MCF 10A (cell line): ENCODE measurements at regions not wholly inside any gene's neighbourhood (a gene's known extent, or its start where the extent isn't known, plus 50 kb on each side); places are given as distances from the start of the nearest gene placed in this dataset.

Experiments used
- BruUV-seq: library from RNA; stranded (reverse); fragments of 400-500 nt; replicated peaks from 2 replicates; lab custom pipeline; 2021; lab: Mats Ljungman, UMichigan
- CTCF ChIA-PET: fragments of 300-600 bp; sonication (Branson Sonifier 250); formaldehyde crosslinking; extraction: SDS; loops from one replicate; lab custom pipeline; 2021; ENCODE audit warnings: antibody characterized with exemption, inconsistent platforms; lab: Yijun Ruan, JAX
- POLR2A ChIA-PET: fragments of 300-600, 350-650 bp; sonication (Branson Sonifier 250); formaldehyde crosslinking; extraction: SDS; loops from one replicate; lab custom pipeline; 2020; ENCODE audit warnings: antibody characterized with exemption, inconsistent platforms; lab: Yijun Ruan, JAX
- DNase-seq: peaks from one replicate; pipeline ENCODE4 v3.0.0-alpha.2; 2018; ENCODE audit not compliant: unreplicated experiment
- H3K27ac Mint-ChIP-seq: one replicate; pipeline ENCODE4 v1.8.0; 2022; ENCODE audit warnings: mild to moderate bottlenecking, low read depth, mixed read lengths; ENCODE audit not compliant: unreplicated experiment
- H3K27me3 Mint-ChIP-seq: one replicate; pipeline ENCODE4 v1.8.0; 2022; ENCODE audit warnings: mixed read lengths; ENCODE audit not compliant: insufficient read depth, unreplicated experiment
- H3K36me3 Mint-ChIP-seq: one replicate; pipeline ENCODE4 v1.8.0; 2022; ENCODE audit warnings: mild to moderate bottlenecking, moderate library complexity, mixed read lengths; ENCODE audit not compliant: insufficient read depth, unreplicated experiment
- H3K4me1 Mint-ChIP-seq: one replicate; pipeline ENCODE4 v1.8.0; 2022; ENCODE audit warnings: mixed read lengths; ENCODE audit not compliant: insufficient read depth, unreplicated experiment
- H3K4me3 Mint-ChIP-seq: one replicate; pipeline ENCODE4 v1.8.0; 2022; ENCODE audit warnings: mild to moderate bottlenecking, moderate library complexity, mixed read lengths; ENCODE audit not compliant: unreplicated experiment
- H3K9me3 Mint-ChIP-seq: one replicate; pipeline ENCODE4 v1.8.0; 2022; ENCODE audit warnings: mixed read lengths; ENCODE audit not compliant: unreplicated experiment
- intact Hi-C: fragments of 100-400 bp; cut with micrococcal nuclease; formaldehyde crosslinking; loops from 2 replicates; pipeline ENCODE4 v1.14.1; 2022
- TF ChIP-seq, protein P1 (sequence below): fragments of 200-600 bp; IDR thresholded peaks from one replicate; pipeline ENCODE4 v1.8.0; 2022; ENCODE audit warnings: antibody characterized with exemption, mild to moderate bottlenecking; ENCODE audit not compliant: unreplicated experiment

DNA sequence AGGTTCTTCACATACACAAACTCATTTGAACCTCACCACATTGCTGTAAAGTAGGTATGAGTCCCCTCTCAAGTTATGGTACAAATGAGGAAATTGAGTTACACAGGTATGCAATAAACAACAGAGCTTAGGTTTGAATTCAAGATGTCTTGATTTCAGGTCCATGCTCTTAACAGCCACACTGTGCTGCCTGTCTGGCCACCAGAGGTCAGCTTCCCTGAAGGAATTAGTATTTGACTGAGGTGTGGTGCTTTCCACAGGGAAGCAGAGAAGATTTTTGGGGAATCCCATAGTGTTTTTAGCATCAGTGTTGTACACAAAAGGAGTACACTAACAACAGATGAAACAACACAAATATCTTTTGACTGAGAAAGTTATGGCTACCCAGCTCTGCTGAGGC lies 94.4 kb upstream of the ITGA1 start:
- intact Hi-C loops, result loop anchor here (1.0 kb wide), 2 partner anchors 95 to 222 kb away; no protein-coding TSS in a partner anchor
- H3K36me3 Mint-ChIP-seq, result no peaks in the 10 kb centered on the region
- ChIA-PET POLR2A (interaction anchor here (0.7 to 1.5 kb wide), 3 partner anchors 32 to 229 kb away, joined by 3 to 5 read pairs (median 3); no protein-coding TSS in a partner anchor), CTCF (interaction anchor here (0.6 to 5.5 kb wide), 30 partner anchors 10 to 387 kb away, joined by 3 to 77 read pairs (median 4); partner anchors contain the start of genes ITGA1 and PELO)
- H3K27me3 Mint-ChIP-seq, result peaks cover 57% of the 10 kb centered on the region
- no TSS peak for BruUV-seq
- H3K4me3 Mint-ChIP-seq, result no peak overlapping the region
- peak; percentile 55 for DNase-seq
- H3K27ac Mint-ChIP-seq, result no peak overlapping the region
- TF ChIP-seq, protein P1, sequence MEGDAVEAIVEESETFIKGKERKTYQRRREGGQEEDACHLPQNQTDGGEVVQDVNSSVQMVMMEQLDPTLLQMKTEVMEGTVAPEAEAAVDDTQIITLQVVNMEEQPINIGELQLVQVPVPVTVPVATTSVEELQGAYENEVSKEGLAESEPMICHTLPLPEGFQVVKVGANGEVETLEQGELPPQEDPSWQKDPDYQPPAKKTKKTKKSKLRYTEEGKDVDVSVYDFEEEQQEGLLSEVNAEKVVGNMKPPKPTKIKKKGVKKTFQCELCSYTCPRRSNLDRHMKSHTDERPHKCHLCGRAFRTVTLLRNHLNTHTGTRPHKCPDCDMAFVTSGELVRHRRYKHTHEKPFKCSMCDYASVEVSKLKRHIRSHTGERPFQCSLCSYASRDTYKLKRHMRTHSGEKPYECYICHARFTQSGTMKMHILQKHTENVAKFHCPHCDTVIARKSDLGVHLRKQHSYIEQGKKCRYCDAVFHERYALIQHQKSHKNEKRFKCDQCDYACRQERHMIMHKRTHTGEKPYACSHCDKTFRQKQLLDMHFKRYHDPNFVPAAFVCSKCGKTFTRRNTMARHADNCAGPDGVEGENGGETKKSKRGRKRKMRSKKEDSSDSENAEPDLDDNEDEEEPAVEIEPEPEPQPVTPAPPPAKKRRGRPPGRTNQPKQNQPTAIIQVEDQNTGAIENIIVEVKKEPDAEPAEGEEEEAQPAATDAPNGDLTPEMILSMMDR, result peak; percentile 41
- H3K4me1 Mint-ChIP-seq, result no peaks in the 10 kb centered on the region
- no peaks in the 10 kb centered on the region for H3K9me3 Mint-ChIP-seq

DNA sequence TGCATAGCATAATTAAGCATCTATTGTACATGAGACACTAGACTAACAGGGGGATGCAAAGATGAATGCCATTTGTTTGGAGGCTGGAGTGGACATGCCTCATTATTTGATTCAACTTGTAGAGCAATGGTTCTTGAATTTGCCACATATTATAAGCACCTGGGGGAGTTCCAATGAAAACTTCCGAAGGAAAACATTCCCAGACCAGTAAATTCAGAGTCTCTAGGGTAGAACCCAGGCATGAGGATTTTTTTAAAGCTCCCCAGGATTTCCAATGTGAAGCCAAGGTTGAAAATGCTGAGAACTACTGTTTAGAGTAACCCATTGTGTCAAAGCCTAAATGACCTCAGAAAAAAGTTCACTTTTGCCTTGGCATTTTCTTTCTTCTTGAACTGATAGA lies 93.9 kb upstream of the ITGA1 start:
- Mint-ChIP-seq H3K4me3 (no peak overlapping the region), H3K4me1 (no peaks in the 10 kb centered on the region), H3K27ac (no peak overlapping the region), H3K36me3 (no peaks in the 10 kb centered on the region), H3K27me3 (peaks cover 52% of the 10 kb centered on the region), H3K9me3 (no peaks in the 10 kb centered on the region)
- POLR2A ChIA-PET, result interaction anchor here (1.2 to 1.7 kb wide), 2 partner anchors 222 to 229 kb away, joined by 3 read pairs; no protein-coding TSS in a partner anchor
- CTCF ChIA-PET, result interaction anchor here (0.8 to 5.5 kb wide), 22 partner anchors 10 to 251 kb away, joined by 3 to 77 read pairs (median 4); no protein-coding TSS in a partner anchor
- BruUV-seq, result no TSS peak
- intact Hi-C loops, result loop anchor here (1.0 kb wide), 2 partner anchors 94 to 221 kb away; no protein-coding TSS in a partner anchor
- DNase-seq, result no peak
- TF ChIP-seq, protein P1, result no peak

DNA sequence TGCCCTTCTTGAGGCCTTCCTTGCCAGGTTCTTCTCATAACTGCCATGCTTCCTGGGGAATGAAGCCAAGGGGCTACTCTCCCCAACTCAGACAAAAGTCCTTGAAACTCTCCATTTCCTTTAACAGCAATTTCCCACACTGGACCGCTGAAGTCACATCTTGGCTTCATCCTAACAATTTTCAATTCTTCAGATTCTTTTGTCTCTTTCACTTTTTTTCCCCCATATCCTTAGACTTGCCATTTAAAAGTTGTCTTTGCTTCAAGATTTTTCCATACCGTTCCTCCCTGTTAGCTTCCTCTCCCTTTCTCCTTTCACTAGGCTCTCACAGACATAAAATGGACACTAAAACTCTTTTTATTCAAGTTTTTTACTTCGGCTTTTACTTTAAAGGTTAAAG lies 93.1 kb upstream of the ITGA1 start:
- Mint-ChIP-seq H3K4me1 (no peaks in the 10 kb centered on the region), H3K4me3 (no peak overlapping the region), H3K27ac (no peak overlapping the region), H3K9me3 (no peaks in the 10 kb centered on the region), H3K36me3 (no peaks in the 10 kb centered on the region), H3K27me3 (peaks cover 44% of the 10 kb centered on the region)
- ChIA-PET POLR2A (interaction anchor here (1.7 kb wide), 1 partner anchor 221 kb away, joined by 3 read pairs; no protein-coding TSS in a partner anchor), CTCF (interaction anchor here (0.6 to 5.5 kb wide), 7 partner anchors 9 to 249 kb away, joined by 3 to 77 read pairs (median 3); no protein-coding TSS in a partner anchor)
- intact Hi-C loops, result no loop called here
- no TSS peak for BruUV-seq
- TF ChIP-seq, protein P1, result no peak
- DNase-seq, result no peak

DNA sequence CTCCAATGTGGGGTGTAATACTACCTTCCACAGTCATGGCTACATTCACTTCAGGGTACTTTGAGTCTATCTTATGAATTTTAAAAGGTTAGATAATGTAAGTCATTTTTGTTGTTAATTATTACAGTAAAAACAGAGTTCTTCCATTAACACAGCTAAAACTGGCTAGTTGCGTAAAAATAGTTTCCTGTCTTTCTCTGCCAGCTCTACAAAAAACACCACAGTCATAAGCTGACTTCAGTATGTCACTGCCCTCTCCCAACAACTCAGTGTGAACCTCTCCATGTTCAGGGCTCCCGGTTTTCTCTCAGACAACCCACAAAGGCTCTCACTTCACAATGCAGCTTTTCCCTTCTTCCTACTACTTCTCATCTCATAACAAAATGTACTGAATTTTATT lies 84.8 kb upstream of the ITGA1 start:
- intact Hi-C loops, result no loop called here
- no TSS peak for BruUV-seq
- no peaks in the 10 kb centered on the region for H3K9me3 Mint-ChIP-seq
- CTCF ChIA-PET, result interaction anchor here (2.5 kb wide), 1 partner anchor 9 kb away, joined by 11 read pairs; no protein-coding TSS in a partner anchor
- H3K4me3 Mint-ChIP-seq, result no peak overlapping the region
- TF ChIP-seq, protein P1, result no peak
- no peak for DNase-seq
- POLR2A ChIA-PET, result no interaction called here
- H3K36me3 Mint-ChIP-seq, result no peaks in the 10 kb centered on the region
- no peaks in the 10 kb centered on the region for H3K4me1 Mint-ChIP-seq
- H3K27me3 Mint-ChIP-seq, result no peaks in the 10 kb centered on the region
- no peak overlapping the region for H3K27ac Mint-ChIP-seq
